ENCODE measurements at regions not wholly inside any gene's neighbourhood (a gene's known extent, or its start where the extent isn't known, plus 50 kb on each side); places are given as distances from the start of the nearest gene placed in this dataset.

GRCh38 chr21:22556829-22557228 lies 1558.6 kb downstream of the NCAM2 start:
- no peaks in the 10 kb centered on the region for H3K27me3 ChIP-seq (ENCODE audit: control insufficient read depth, insufficient read depth, low read length)

GRCh38 chr21:22561946-22562345 lies 1563.7 kb downstream of the NCAM2 start:
- Histone ChIP-seq H3K27ac (ENCODE audit: low read length) (no peak overlapping the region), H3K36me3 (ENCODE audit: control insufficient read depth, insufficient read depth, low read length) (no peaks in the 10 kb centered on the region), H3K4me3 (ENCODE audit: low read length) (no peak overlapping the region), H3K4me1 (ENCODE audit: control insufficient read depth, insufficient read depth, low read length) (no peaks in the 10 kb centered on the region), H3K9me3 (replicated peaks; ENCODE audit: control insufficient read depth, low read depth, low read length) (no peaks in the 10 kb centered on the region), H3K27me3 (ENCODE audit: control insufficient read depth, insufficient read depth, low read length) (no peaks in the 10 kb centered on the region)
- 92% methylated on average over 14 of the region's 16 CpGs for WGBS (ENCODE audit: insufficient coverage)
- DNase-seq, result no peak

More at GRCh38 chr21:22556829-22557228, 1558.6 kb downstream of the NCAM2 start:
- no peaks in the 10 kb centered on the region for H3K9me3 ChIP-seq (replicated peaks; ENCODE audit: control insufficient read depth, low read depth, low read length)
- no peak for DNase-seq
- no peaks in the 10 kb centered on the region for H3K36me3 ChIP-seq (ENCODE audit: control insufficient read depth, insufficient read depth, low read length)
- H3K4me1 ChIP-seq (ENCODE audit: control insufficient read depth, insufficient read depth, low read length), result no peaks in the 10 kb centered on the region
- H3K27ac ChIP-seq (ENCODE audit: low read length), result no peak overlapping the region
- no peak overlapping the region for H3K4me3 ChIP-seq (ENCODE audit: low read length)

- H3K36me3 ChIP-seq (ENCODE audit: control insufficient read depth, insufficient read depth, low read length), result no peaks in the 10 kb centered on the region
- H3K4me3 ChIP-seq (ENCODE audit: low read length), result no peak overlapping the region
- no CpG with 5 or more reads among the region's 1 CpG for WGBS (ENCODE audit: insufficient coverage)
- peaks cover 3% of the 10 kb centered on the region for H3K4me1 ChIP-seq (ENCODE audit: control insufficient read depth, insufficient read depth, low read length)
- no peaks in the 10 kb centered on the region for H3K27me3 ChIP-seq (ENCODE audit: control insufficient read depth, insufficient read depth, low read length)
- no peak for DNase-seq
- H3K27ac ChIP-seq (ENCODE audit: low read length), result no peak overlapping the region
- H3K9me3 ChIP-seq (replicated peaks; ENCODE audit: control insufficient read depth, low read depth, low read length), result no peaks in the 10 kb centered on the region
These were observed 1575.6 kb downstream of the NCAM2 start for GRCh38 chr21:22573834-22574233.

GRCh38 chr21:22575165-22575584 lies 1577.0 kb downstream of the NCAM2 start:
- DNase-seq, result peak; percentile 22
- Histone ChIP-seq H3K4me3 (ENCODE audit: low read length) (no peak overlapping the region), H3K27me3 (ENCODE audit: control insufficient read depth, insufficient read depth, low read length) (no peaks in the 10 kb centered on the region), H3K36me3 (ENCODE audit: control insufficient read depth, insufficient read depth, low read length) (no peaks in the 10 kb centered on the region), H3K27ac (ENCODE audit: low read length) (no peak overlapping the region), H3K4me1 (ENCODE audit: control insufficient read depth, insufficient read depth, low read length) (peaks cover 3% of the 10 kb centered on the region), H3K9me3 (replicated peaks; ENCODE audit: control insufficient read depth, low read depth, low read length) (no peaks in the 10 kb centered on the region)
- 31% methylated on average over 3 of the region's 5 CpGs for WGBS (ENCODE audit: insufficient coverage)

GRCh38 chr21:22579741-22580140 lies 1581.5 kb downstream of the NCAM2 start:
- H3K4me3 ChIP-seq (ENCODE audit: low read length), result no peak overlapping the region
- no peak for DNase-seq
- no peak overlapping the region for H3K27ac ChIP-seq (ENCODE audit: low read length)
- no peaks in the 10 kb centered on the region for H3K36me3 ChIP-seq (ENCODE audit: control insufficient read depth, insufficient read depth, low read length)
- no peaks in the 10 kb centered on the region for H3K9me3 ChIP-seq (replicated peaks; ENCODE audit: control insufficient read depth, low read depth, low read length)
- peaks cover 3% of the 10 kb centered on the region for H3K4me1 ChIP-seq (ENCODE audit: control insufficient read depth, insufficient read depth, low read length)
- H3K27me3 ChIP-seq (ENCODE audit: control insufficient read depth, insufficient read depth, low read length), result no peaks in the 10 kb centered on the region

GRCh38 chr21:22582026-22582425 lies 1583.8 kb downstream of the NCAM2 start:
- WGBS (ENCODE audit: insufficient coverage), result no CpG with 5 or more reads among the region's 2 CpGs
- Histone ChIP-seq H3K4me3 (ENCODE audit: low read length) (no peak overlapping the region), H3K36me3 (ENCODE audit: control insufficient read depth, insufficient read depth, low read length) (no peaks in the 10 kb centered on the region), H3K27me3 (ENCODE audit: control insufficient read depth, insufficient read depth, low read length) (no peaks in the 10 kb centered on the region), H3K27ac (ENCODE audit: low read length) (no peak overlapping the region), H3K9me3 (replicated peaks; ENCODE audit: control insufficient read depth, low read depth, low read length) (no peaks in the 10 kb centered on the region), H3K4me1 (ENCODE audit: control insufficient read depth, insufficient read depth, low read length) (no peaks in the 10 kb centered on the region)
- DNase-seq, result peak; percentile 64

- Histone ChIP-seq H3K9me3 (replicated peaks; ENCODE audit: control insufficient read depth, low read depth, low read length) (no peaks in the 10 kb centered on the region), H3K4me3 (ENCODE audit: low read length) (no peak overlapping the region), H3K36me3 (ENCODE audit: control insufficient read depth, insufficient read depth, low read length) (no peaks in the 10 kb centered on the region), H3K4me1 (ENCODE audit: control insufficient read depth, insufficient read depth, low read length) (no peaks in the 10 kb centered on the region), H3K27ac (ENCODE audit: low read length) (no peak overlapping the region), H3K27me3 (ENCODE audit: control insufficient read depth, insufficient read depth, low read length) (no peaks in the 10 kb centered on the region)
- no peak for DNase-seq
- no CpG with 5 or more reads among the region's 5 CpGs for WGBS (ENCODE audit: insufficient coverage)
These were observed 1586.1 kb downstream of the NCAM2 start for GRCh38 chr21:22584308-22584707.

GRCh38 chr21:22585558-22585957 lies 1587.3 kb downstream of the NCAM2 start:
- H3K27me3 ChIP-seq (ENCODE audit: control insufficient read depth, insufficient read depth, low read length), result no peaks in the 10 kb centered on the region
- H3K4me3 ChIP-seq (ENCODE audit: low read length), result no peak overlapping the region
- no peaks in the 10 kb centered on the region for H3K36me3 ChIP-seq (ENCODE audit: control insufficient read depth, insufficient read depth, low read length)
- H3K4me1 ChIP-seq (ENCODE audit: control insufficient read depth, insufficient read depth, low read length), result no peaks in the 10 kb centered on the region
- DNase-seq, result no peak
- H3K27ac ChIP-seq (ENCODE audit: low read length), result no peak overlapping the region
- no peaks in the 10 kb centered on the region for H3K9me3 ChIP-seq (replicated peaks; ENCODE audit: control insufficient read depth, low read depth, low read length)
- WGBS (ENCODE audit: insufficient coverage), result no CpG with 5 or more reads among the region's 4 CpGs

- no peak for DNase-seq
- no peak overlapping the region for H3K27ac ChIP-seq (ENCODE audit: low read length)
- peaks cover 2% of the 10 kb centered on the region for H3K9me3 ChIP-seq (replicated peaks; ENCODE audit: control insufficient read depth, low read depth, low read length)
- no peaks in the 10 kb centered on the region for H3K27me3 ChIP-seq (ENCODE audit: control insufficient read depth, insufficient read depth, low read length)
- no peak overlapping the region for H3K4me3 ChIP-seq (ENCODE audit: low read length)
- H3K4me1 ChIP-seq (ENCODE audit: control insufficient read depth, insufficient read depth, low read length), result no peaks in the 10 kb centered on the region
- no peaks in the 10 kb centered on the region for H3K36me3 ChIP-seq (ENCODE audit: control insufficient read depth, insufficient read depth, low read length)
- WGBS (ENCODE audit: insufficient coverage), result 94% methylated on average over 30 of the region's 31 CpGs
These were observed 1599.5 kb downstream of the NCAM2 start for GRCh38 chr21:22597660-22598255.

- H3K27me3 ChIP-seq (ENCODE audit: control insufficient read depth, insufficient read depth, low read length), result no peaks in the 10 kb centered on the region
- H3K4me1 ChIP-seq (ENCODE audit: control insufficient read depth, insufficient read depth, low read length), result no peaks in the 10 kb centered on the region
- no peak overlapping the region for H3K4me3 ChIP-seq (ENCODE audit: low read length)
- DNase-seq, result no peak
- WGBS (ENCODE audit: insufficient coverage), result no CpG with 5 or more reads among the region's 3 CpGs
- H3K27ac ChIP-seq (ENCODE audit: low read length), result no peak overlapping the region
- H3K9me3 ChIP-seq (replicated peaks; ENCODE audit: control insufficient read depth, low read depth, low read length), result no peaks in the 10 kb centered on the region
- H3K36me3 ChIP-seq (ENCODE audit: control insufficient read depth, insufficient read depth, low read length), result no peaks in the 10 kb centered on the region
These were observed 1611.6 kb downstream of the NCAM2 start for GRCh38 chr21:22609802-22610201.

GRCh38 chr21:22627911-22628310 lies 1629.7 kb downstream of the NCAM2 start:
- Histone ChIP-seq H3K4me3 (ENCODE audit: low read length) (no peak overlapping the region), H3K27ac (ENCODE audit: low read length) (no peak overlapping the region), H3K4me1 (ENCODE audit: control insufficient read depth, insufficient read depth, low read length) (no peaks in the 10 kb centered on the region), H3K9me3 (replicated peaks; ENCODE audit: control insufficient read depth, low read depth, low read length) (no peaks in the 10 kb centered on the region), H3K27me3 (ENCODE audit: control insufficient read depth, insufficient read depth, low read length) (no peaks in the 10 kb centered on the region), H3K36me3 (ENCODE audit: control insufficient read depth, insufficient read depth, low read length) (no peaks in the 10 kb centered on the region)
- no peak for DNase-seq
- WGBS (ENCODE audit: insufficient coverage), result no CpG with 5 or more reads among the region's 1 CpG

All from muscle of leg (tissue), 3 donors.